ENCODE measurements at regions not wholly inside any gene's neighbourhood (a gene's known extent, or its start where the extent isn't known, plus 50 kb on each side); places are given as distances from the start of the nearest gene placed in this dataset.

DNA sequence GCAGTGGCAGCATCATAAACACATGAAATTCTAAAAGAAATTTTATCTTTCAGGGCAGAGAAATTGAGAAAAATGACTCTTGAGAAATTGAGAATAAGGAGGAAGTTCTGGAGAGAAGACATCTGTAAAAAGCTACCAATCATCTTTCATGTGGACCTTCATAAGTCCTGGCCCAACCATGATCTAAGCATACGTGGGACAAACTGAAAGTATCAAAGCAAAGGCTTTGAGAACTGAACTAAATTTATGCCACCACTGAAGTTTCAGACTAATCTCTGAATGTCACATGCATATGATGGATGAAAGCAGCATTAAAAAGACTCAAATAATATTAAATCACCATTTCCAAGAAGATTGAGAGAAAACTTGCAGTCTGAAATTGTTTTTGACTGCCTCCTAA is 1502.8 kb upstream of the LRRTM3 start:
- TF ChIP-seq EZH2phosphoT487 (conservative IDR thresholded peaks at IDR 0.05; ENCODE audit: low read length), result no peak
- TF ChIP-seq, protein P1, sequence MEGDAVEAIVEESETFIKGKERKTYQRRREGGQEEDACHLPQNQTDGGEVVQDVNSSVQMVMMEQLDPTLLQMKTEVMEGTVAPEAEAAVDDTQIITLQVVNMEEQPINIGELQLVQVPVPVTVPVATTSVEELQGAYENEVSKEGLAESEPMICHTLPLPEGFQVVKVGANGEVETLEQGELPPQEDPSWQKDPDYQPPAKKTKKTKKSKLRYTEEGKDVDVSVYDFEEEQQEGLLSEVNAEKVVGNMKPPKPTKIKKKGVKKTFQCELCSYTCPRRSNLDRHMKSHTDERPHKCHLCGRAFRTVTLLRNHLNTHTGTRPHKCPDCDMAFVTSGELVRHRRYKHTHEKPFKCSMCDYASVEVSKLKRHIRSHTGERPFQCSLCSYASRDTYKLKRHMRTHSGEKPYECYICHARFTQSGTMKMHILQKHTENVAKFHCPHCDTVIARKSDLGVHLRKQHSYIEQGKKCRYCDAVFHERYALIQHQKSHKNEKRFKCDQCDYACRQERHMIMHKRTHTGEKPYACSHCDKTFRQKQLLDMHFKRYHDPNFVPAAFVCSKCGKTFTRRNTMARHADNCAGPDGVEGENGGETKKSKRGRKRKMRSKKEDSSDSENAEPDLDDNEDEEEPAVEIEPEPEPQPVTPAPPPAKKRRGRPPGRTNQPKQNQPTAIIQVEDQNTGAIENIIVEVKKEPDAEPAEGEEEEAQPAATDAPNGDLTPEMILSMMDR (IDR thresholded peaks at IDR 0.05; ENCODE audit: insufficient read depth, low read length, poor library complexity, severe bottlenecking), result no peak
